ENCODE measurements at regions not wholly inside any gene's neighbourhood (a gene's known extent, or its start where the extent isn't known, plus 50 kb on each side); places are given as distances from the start of the nearest gene placed in this dataset.

DNA sequence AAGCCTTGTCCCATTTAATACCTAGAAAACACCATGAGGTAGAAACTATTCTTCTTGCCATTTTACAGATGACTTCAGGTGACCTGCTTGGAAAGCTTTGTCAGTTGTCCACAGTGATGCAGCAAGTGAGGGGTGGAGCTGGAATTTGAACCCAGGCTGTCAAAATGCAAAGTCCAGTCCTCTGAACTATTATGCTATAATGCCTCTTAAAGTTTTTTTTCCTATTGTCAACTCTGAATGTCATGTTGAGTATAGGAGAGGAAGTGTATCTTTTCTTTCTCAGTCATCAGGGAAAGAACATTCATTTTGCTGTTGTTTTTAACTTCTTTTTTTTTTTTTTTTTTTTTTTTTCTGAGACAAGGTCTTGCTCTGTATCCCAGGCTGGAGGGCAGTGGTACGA lies 525.6 kb downstream of the XYLT1 start:
- no peak for TF ChIP-seq POLR2A (IDR thresholded peaks at IDR 0.05)
- TF ChIP-seq, protein P1, sequence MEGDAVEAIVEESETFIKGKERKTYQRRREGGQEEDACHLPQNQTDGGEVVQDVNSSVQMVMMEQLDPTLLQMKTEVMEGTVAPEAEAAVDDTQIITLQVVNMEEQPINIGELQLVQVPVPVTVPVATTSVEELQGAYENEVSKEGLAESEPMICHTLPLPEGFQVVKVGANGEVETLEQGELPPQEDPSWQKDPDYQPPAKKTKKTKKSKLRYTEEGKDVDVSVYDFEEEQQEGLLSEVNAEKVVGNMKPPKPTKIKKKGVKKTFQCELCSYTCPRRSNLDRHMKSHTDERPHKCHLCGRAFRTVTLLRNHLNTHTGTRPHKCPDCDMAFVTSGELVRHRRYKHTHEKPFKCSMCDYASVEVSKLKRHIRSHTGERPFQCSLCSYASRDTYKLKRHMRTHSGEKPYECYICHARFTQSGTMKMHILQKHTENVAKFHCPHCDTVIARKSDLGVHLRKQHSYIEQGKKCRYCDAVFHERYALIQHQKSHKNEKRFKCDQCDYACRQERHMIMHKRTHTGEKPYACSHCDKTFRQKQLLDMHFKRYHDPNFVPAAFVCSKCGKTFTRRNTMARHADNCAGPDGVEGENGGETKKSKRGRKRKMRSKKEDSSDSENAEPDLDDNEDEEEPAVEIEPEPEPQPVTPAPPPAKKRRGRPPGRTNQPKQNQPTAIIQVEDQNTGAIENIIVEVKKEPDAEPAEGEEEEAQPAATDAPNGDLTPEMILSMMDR (IDR thresholded peaks at IDR 0.05) = no peak
